ENCODE measurements at regions not wholly inside any gene's neighbourhood (a gene's known extent, or its start where the extent isn't known, plus 50 kb on each side); places are given as distances from the start of the nearest gene placed in this dataset.

DNA sequence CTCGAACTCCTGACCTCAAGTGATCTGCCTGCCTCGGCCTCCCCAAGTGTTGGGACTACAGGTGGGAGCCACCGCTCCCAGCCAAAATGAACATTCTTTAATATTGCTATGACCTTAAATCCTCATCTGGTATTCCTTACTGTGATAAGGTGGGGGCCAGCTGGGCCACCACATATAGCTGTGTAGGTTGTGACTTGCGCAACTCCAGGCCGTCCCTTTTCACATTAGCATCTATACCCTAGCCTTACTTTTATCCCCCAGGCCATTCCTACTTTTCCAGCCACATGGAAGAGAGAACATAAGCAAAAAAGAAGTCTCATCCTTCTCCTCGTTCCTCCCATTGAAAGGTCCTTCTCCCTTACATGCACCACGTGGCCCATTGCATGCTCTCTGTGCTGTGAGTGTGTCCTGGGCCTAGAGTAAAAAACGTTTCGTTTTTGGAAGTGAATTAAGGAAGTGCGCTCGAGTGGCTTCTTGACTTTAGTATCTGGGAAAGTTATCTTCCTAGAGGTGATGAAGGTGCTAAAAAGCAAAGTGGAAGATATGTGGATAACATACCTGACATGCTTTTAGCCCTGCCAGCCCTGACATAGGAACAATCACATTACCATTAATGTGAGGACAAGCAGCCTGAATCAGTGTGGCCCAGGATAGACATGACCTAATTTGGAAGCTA, 56.8 kb upstream of the KIF13A start (continued):
- no peak for TF ChIP-seq POLR2B (IDR thresholded peaks at IDR 0.05; ENCODE audit: low read depth, partially characterized antibody)
- no peak for TF ChIP-seq KDM1A (IDR thresholded peaks at IDR 0.05)
- TF ChIP-seq JUND (IDR thresholded peaks at IDR 0.05; ENCODE audit: borderline replicate concordance, low read depth, low read length) = 0 out of 2 replicates have a peak, but pooled peaks have one; percentile 3
- TF ChIP-seq JUND (tag; IDR thresholded peaks at IDR 0.05; ENCODE audit: borderline replicate concordance, low read depth, low read length) = no peak
- TF ChIP-seq, protein P1, sequence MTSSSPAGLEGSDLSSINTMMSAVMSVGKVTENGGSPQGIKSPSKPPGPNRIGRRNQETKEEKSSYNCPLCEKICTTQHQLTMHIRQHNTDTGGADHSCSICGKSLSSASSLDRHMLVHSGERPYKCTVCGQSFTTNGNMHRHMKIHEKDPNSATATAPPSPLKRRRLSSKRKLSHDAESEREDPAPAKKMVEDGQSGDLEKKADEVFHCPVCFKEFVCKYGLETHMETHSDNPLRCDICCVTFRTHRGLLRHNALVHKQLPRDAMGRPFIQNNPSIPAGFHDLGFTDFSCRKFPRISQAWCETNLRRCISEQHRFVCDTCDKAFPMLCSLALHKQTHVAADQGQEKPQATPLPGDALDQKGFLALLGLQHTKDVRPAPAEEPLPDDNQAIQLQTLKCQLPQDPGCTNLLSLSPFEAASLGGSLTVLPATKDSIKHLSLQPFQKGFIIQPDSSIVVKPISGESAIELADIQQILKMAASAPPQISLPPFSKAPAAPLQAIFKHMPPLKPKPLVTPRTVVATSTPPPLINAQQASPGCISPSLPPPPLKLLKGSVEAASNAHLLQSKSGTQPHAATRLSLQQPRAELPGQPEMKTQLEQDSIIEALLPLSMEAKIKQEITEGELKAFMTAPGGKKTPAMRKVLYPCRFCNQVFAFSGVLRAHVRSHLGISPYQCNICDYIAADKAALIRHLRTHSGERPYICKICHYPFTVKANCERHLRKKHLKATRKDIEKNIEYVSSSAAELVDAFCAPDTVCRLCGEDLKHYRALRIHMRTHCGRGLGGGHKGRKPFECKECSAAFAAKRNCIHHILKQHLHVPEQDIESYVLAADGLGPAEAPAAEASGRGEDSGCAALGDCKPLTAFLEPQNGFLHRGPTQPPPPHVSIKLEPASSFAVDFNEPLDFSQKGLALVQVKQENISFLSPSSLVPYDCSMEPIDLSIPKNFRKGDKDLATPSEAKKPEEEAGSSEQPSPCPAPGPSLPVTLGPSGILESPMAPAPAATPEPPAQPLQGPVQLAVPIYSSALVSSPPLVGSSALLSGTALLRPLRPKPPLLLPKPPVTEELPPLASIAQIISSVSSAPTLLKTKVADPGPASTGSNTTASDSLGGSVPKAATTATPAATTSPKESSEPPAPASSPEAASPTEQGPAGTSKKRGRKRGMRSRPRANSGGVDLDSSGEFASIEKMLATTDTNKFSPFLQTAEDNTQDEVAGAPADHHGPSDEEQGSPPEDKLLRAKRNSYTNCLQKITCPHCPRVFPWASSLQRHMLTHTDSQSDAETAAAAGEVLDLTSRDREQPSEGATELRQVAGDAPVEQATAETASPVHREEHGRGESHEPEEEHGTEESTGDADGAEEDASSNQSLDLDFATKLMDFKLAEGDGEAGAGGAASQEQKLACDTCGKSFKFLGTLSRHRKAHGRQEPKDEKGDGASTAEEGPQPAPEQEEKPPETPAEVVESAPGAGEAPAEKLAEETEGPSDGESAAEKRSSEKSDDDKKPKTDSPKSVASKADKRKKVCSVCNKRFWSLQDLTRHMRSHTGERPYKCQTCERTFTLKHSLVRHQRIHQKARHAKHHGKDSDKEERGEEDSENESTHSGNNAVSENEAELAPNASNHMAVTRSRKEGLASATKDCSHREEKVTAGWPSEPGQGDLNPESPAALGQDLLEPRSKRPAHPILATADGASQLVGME (CRISPR knock-in tag; IDR thresholded peaks at IDR 0.05) = no peak
- peak; percentile 36; the same call in 1 of the 2 replicates for TF ChIP-seq MYC (IDR thresholded peaks at IDR 0.05; ENCODE audit: low read depth, low read length)
- no peak for TF ChIP-seq MYC (CRISPR knock-in tag; IDR thresholded peaks at IDR 0.05; ENCODE audit: borderline replicate concordance, low read depth)
- TF ChIP-seq, protein P2, sequence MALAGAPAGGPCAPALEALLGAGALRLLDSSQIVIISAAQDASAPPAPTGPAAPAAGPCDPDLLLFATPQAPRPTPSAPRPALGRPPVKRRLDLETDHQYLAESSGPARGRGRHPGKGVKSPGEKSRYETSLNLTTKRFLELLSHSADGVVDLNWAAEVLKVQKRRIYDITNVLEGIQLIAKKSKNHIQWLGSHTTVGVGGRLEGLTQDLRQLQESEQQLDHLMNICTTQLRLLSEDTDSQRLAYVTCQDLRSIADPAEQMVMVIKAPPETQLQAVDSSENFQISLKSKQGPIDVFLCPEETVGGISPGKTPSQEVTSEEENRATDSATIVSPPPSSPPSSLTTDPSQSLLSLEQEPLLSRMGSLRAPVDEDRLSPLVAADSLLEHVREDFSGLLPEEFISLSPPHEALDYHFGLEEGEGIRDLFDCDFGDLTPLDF (CRISPR knock-in tag; IDR thresholded peaks at IDR 0.05) = no peak
